Liver (tissue), 8 donors: ENCODE measurements at regions not wholly inside any gene's neighbourhood (a gene's known extent, or its start where the extent isn't known, plus 50 kb on each side); places are given as distances from the start of the nearest gene placed in this dataset.

ENCODE experiments used
- DNase-seq: peaks from one replicate; pipeline ENCODE4 v3.0.0-alpha.2; 2017; ENCODE audit warnings: low spot score
- H3K27ac ChIP-seq, 2 donors: one replicate each; pipeline ENCODE4 v1.7.0; 2013; ENCODE audit warnings: inconsistent platforms in 2 of 2, low read length in 2 of 2, control low read depth in 1 of 2, low read depth in 1 of 2, mild to moderate bottlenecking in 1 of 2
- H3K27me3 ChIP-seq, 4 donors: one replicate each; pipeline versions ENCODE4 v1.6.1 to v1.7.0; 2013; ENCODE audit warnings: low read length in 3 of 4, inconsistent platforms in 1 of 4, mild to moderate bottlenecking in 1 of 4, moderate library complexity in 1 of 4; ENCODE audit not compliant: control insufficient read depth in 4 of 4, insufficient read depth in 4 of 4
- H3K36me3 ChIP-seq, 4 donors: one replicate each; pipeline versions ENCODE4 v1.6.1 to v1.7.0; 2013; ENCODE audit warnings: low read length in 3 of 4, mild to moderate bottlenecking in 3 of 4, low read depth in 1 of 4, moderate library complexity in 1 of 4; ENCODE audit not compliant: control insufficient read depth in 4 of 4, insufficient read depth in 3 of 4
- H3K4me1 ChIP-seq, 4 donors: one replicate each; pipeline versions ENCODE4 v1.6.1 to v1.7.0; 2013; ENCODE audit warnings: low read length in 3 of 4, mild to moderate bottlenecking in 3 of 4, moderate library complexity in 1 of 4; ENCODE audit not compliant: control insufficient read depth in 4 of 4, insufficient read depth in 4 of 4
- H3K4me3 ChIP-seq, 3 donors: one replicate each; pipeline versions ENCODE4 v1.6.1 to v1.7.0; 2013; ENCODE audit warnings: low read length in 3 of 3, control low read depth in 1 of 3, low read depth in 1 of 3, mild to moderate bottlenecking in 1 of 3
- H3K9ac ChIP-seq, 2 donors: one replicate each; pipeline ENCODE4 v1.7.0; 2013; ENCODE audit warnings: low read length in 2 of 2, mild to moderate bottlenecking in 2 of 2, moderate library complexity in 2 of 2, control low read depth in 1 of 2, low read depth in 1 of 2
- H3K9me3 ChIP-seq, 4 donors: one replicate each; pipeline versions ENCODE4 v1.6.1 to v1.7.0; 2013; ENCODE audit warnings: low read length in 3 of 4; ENCODE audit not compliant: control insufficient read depth in 4 of 4
- ATF3 ChIP-seq: IDR thresholded peaks from 2 replicates; pipeline ENCODE4 v1.6.1; 2016; ENCODE audit warnings: antibody characterized with exemption
- CTCF ChIP-seq: fragments of 150-350 bp; IDR thresholded peaks from 2 replicates; pipeline ENCODE4 v1.5.1; 2017; ENCODE audit warnings: improper control_type of control experiment, low read depth, low read length; ENCODE audit not compliant: missing input control
- EGR1 ChIP-seq, 2 donors: IDR thresholded peaks; 2 replicates each; pipeline ENCODE4 v1.6.1; 2016 to 2018; ENCODE audit warnings: antibody characterized with exemption in 2 of 2, low read depth in 2 of 2
- FOXA1 ChIP-seq: IDR thresholded peaks from 2 replicates; pipeline ENCODE4 v1.6.1; 2016; ENCODE audit warnings: antibody characterized with exemption
- FOXA2 ChIP-seq: IDR thresholded peaks from 2 replicates; pipeline ENCODE4 v1.6.1; 2016; ENCODE audit warnings: antibody characterized with exemption
- GABPA ChIP-seq, 2 donors: IDR thresholded peaks in 1 of 2; conservative IDR thresholded peaks in 1 of 2; 2 replicates each; pipeline ENCODE4 v1.6.1; 2016; ENCODE audit warnings: antibody characterized with exemption in 2 of 2, mild to moderate bottlenecking in 1 of 2, moderate library complexity in 1 of 2
- HNF4A ChIP-seq, 2 donors: conservative IDR thresholded peaks; 2 replicates each; pipeline ENCODE4 v1.6.1; 2016; ENCODE audit warnings: antibody characterized with exemption in 2 of 2, mild to moderate bottlenecking in 2 of 2
- HNF4G ChIP-seq: IDR thresholded peaks from 2 replicates; pipeline ENCODE4 v1.6.1; 2016; ENCODE audit warnings: antibody characterized with exemption
- JUND ChIP-seq, 2 donors: IDR thresholded peaks; 2 replicates each; pipeline ENCODE4 v1.6.1; 2016; ENCODE audit warnings: antibody characterized with exemption in 2 of 2
- MAX ChIP-seq: IDR thresholded peaks from 2 replicates; pipeline ENCODE4 v1.6.1; 2016; ENCODE audit warnings: antibody characterized with exemption
- NR2F2 ChIP-seq: IDR thresholded peaks from 2 replicates; pipeline ENCODE4 v1.6.1; 2016; ENCODE audit warnings: antibody characterized with exemption
- RAD21 ChIP-seq, 2 donors: IDR thresholded peaks; 2 replicates each; pipeline ENCODE4 v1.6.1; 2016; ENCODE audit warnings: antibody characterized with exemption in 2 of 2, mild to moderate bottlenecking in 2 of 2
- REST ChIP-seq: IDR thresholded peaks from 2 replicates; pipeline ENCODE4 v1.6.1; 2016; ENCODE audit warnings: antibody characterized with exemption, mild to moderate bottlenecking
- RXRA ChIP-seq, 2 donors: IDR thresholded peaks; 2 replicates each; pipeline ENCODE4 v1.6.1; 2017 to 2018; ENCODE audit warnings: antibody characterized with exemption in 2 of 2, mild to moderate bottlenecking in 1 of 2
- SP1 ChIP-seq: IDR thresholded peaks from 2 replicates; pipeline ENCODE4 v1.6.1; 2018; ENCODE audit warnings: antibody characterized with exemption, mild to moderate bottlenecking
- TAF1 ChIP-seq: conservative IDR thresholded peaks from 2 replicates; pipeline ENCODE4 v1.6.1; 2016; ENCODE audit warnings: antibody characterized with exemption, mild to moderate bottlenecking
- YY1 ChIP-seq: IDR thresholded peaks from 2 replicates; pipeline ENCODE4 v1.6.1; 2016; ENCODE audit warnings: antibody characterized with exemption, mild to moderate bottlenecking
- ZBTB33 ChIP-seq: IDR thresholded peaks from 2 replicates; pipeline ENCODE4 v1.6.1; 2016; ENCODE audit warnings: antibody characterized with exemption
- WGBS: extraction: QIAGEN DNeasy Blood & Tissue Kit; methylation state at CpG from one replicate; pipeline ENCODE4 v1.1.7; 2013; 5-methylcytosine and 5-hydroxymethylcytosine counted together
- donor health status: healthy.
- donor health status: healthy.
- donor health status: healthy.
- donor health status: healthy.
- donor health status: healthy.

- 80% methylated on average over 2 of the region's 2 CpGs for WGBS
- DNase-seq: no peak
- TF ChIP-seq FOXA2 (no peak), TAF1 (no peak)
- Histone ChIP-seq H3K4me1 (peaks cover 0 to 8% (median under 1%) of the 10 kb centered on the region in 4 donors), H3K36me3 (no peaks in the 10 kb centered on the region), H3K9me3 (no peaks in the 10 kb centered on the region), H3K9ac (no peak overlapping the region), H3K27me3 (no peaks in the 10 kb centered on the region), H3K27ac (no peak overlapping the region), H3K4me3 (no peak overlapping the region)
Observed at GRCh38 chr14:81723956-81724355, 190.3 kb upstream of the SEL1L start.

- no peaks in the 10 kb centered on the region for H3K27me3 ChIP-seq
- no peak overlapping the region for H3K4me3 ChIP-seq
- H3K27ac ChIP-seq: no peak overlapping the region
- TF ChIP-seq GABPA (IDR thresholded peaks at IDR 0.05 in 1 of 2, conservative IDR thresholded peaks at IDR 0.05 in 1 of 2) (no peak), HNF4G (no peak), FOXA1 (peak; percentile 23), SP1 (no peak), RAD21 (IDR thresholded peaks at IDR 0.05) (no peak), CTCF (no peak), ATF3 (no peak), EGR1 (IDR thresholded peaks at IDR 0.05; ENCODE audit: low read depth in 2 of 2) (no peak), HNF4A (conservative IDR thresholded peaks at IDR 0.05) (peak in 1 of 2 donors; percentile 24), JUND (IDR thresholded peaks at IDR 0.05) (no peak), NR2F2 (no peak), ZBTB33 (no peak), FOXA2 (no peak), REST (no peak), RXRA (IDR thresholded peaks at IDR 0.05) (peak; percentile 24 to 55), MAX (no peak), YY1 (no peak), TAF1 (no peak)
- WGBS: 14% methylated on average over 2 of the region's 2 CpGs
- no peaks in the 10 kb centered on the region for H3K36me3 ChIP-seq
- H3K9ac ChIP-seq: no peak overlapping the region
- H3K9me3 ChIP-seq: no peaks in the 10 kb centered on the region
- DNase-seq: no peak
- H3K4me1 ChIP-seq: peaks cover 0 to 8% (median under 1%) of the 10 kb centered on the region in 4 donors
Observed at GRCh38 chr14:81727218-81727617, 193.6 kb upstream of the SEL1L start.
